ENCODE measurements at regions not wholly inside any gene's neighbourhood (a gene's known extent, or its start where the extent isn't known, plus 50 kb on each side); places are given as distances from the start of the nearest gene placed in this dataset.

DNA sequence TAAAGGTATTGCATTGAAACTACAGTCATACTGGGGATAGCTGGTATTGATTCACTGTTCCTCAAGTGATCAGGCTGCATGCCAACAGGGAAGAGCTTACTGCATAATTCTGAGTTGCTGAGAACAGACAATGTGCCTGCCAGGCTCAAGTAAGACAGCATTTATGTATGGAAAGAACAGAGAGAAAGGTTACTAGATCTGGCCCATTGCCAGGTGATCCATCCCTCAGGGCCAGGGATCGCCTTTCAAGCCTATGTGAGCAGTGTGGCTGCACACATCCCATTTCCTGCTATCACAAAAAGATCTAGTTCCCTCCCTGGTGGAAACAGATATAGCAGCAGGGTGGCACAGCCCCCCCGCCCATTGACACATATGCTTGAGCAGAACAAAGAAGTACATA, 254.0 kb downstream of the TMA16 start:
- H3K27me3 ChIP-seq (replicated peaks in 1 of 4; ENCODE audit: control insufficient read depth in 3 of 4, extremely low read depth in 1 of 4, insufficient read depth in 3 of 4, low read length in 3 of 4), result no peaks in the 10 kb centered on the region
- no peaks in the 10 kb centered on the region for H3K36me3 ChIP-seq (ENCODE audit: control insufficient read depth in 2 of 4, insufficient read depth in 4 of 4, low read length in 3 of 4)
- no peak overlapping the region for H2BK20ac ChIP-seq (ENCODE audit: low read length)
- no peak overlapping the region for H3K9ac ChIP-seq (replicated peaks in 1 of 4; ENCODE audit: extremely low read depth in 1 of 4, low read depth in 3 of 4, low read length in 3 of 4)
- no peak overlapping the region for H3K18ac ChIP-seq (ENCODE audit: extremely low read depth, low read length)
- no peak overlapping the region for H3K27ac ChIP-seq (ENCODE audit: low read depth, low read length)
- no peaks in the 10 kb centered on the region for H3K79me1 ChIP-seq (ENCODE audit: low read depth, low read length)
- H3K56ac ChIP-seq (replicated peaks; ENCODE audit: insufficient read length, low read depth, low read length), result no peak overlapping the region
- no peak for TF ChIP-seq RNF2 (IDR thresholded peaks at IDR 0.05; ENCODE audit: borderline replicate concordance, low read depth, low read length, missing control alignments, poor library complexity, severe bottlenecking)
- no peak overlapping the region for H2AK5ac ChIP-seq (ENCODE audit: low read depth, low read length)
- H2BK15ac ChIP-seq (ENCODE audit: low read length), result no peak overlapping the region
- no peaks in the 10 kb centered on the region for H3K79me2 ChIP-seq (ENCODE audit: control insufficient read depth in 1 of 2, insufficient read depth in 2 of 2, low read length in 2 of 2)
- H3K4ac ChIP-seq (replicated peaks; ENCODE audit: insufficient read length, low read depth, low read length), result no peak overlapping the region
- no peak overlapping the region for H3K4me2 ChIP-seq (ENCODE audit: insufficient read depth in 1 of 2, low read depth in 2 of 2, low read length in 2 of 2)
- no peak for DNase-seq (ENCODE audit: low read depth in 1 of 2, low spot score in 2 of 2)
- H2AFZ ChIP-seq (ENCODE audit: low read length), result no peak overlapping the region
- FAIRE-seq, result no peak
- no peak overlapping the region for H2BK12ac ChIP-seq (ENCODE audit: low read depth, low read length)
- ChIA-PET POLR2A (ENCODE audit: partially characterized antibody) (no interaction called here), CTCF (ENCODE audit: partially characterized antibody) (interaction anchor here (0.6 to 1.4 kb wide), 3 partner anchors 10 to 165 kb away, joined by 3 to 5 read pairs (median 3); no protein-coding TSS in a partner anchor)
- H3K23me2 ChIP-seq (ENCODE audit: low read depth, low read length), result no peaks in the 10 kb centered on the region
- no peak overlapping the region for H3K4me3 ChIP-seq (ENCODE audit: extremely low read depth in 1 of 4, insufficient read depth in 2 of 4, low read depth in 3 of 4, low read length in 4 of 4)
- no peak overlapping the region for H4K5ac ChIP-seq (ENCODE audit: insufficient read length, low read depth, low read length)
- 93% methylated on average over 2 of the region's 2 CpGs; no CpG with 5 or more reads in 1 of the 2 experiments for WGBS, 2 experiments (ENCODE audit: extremely low coverage in 1 of 2, insufficient coverage in 1 of 2, insufficient read length in 1 of 2, insufficient replicate concordance in 2 of 2, low coverage in 1 of 2, low lambda C conversion rate in 2 of 2, missing lambda C conversion rate in 1 of 2)
- H2BK5ac ChIP-seq (ENCODE audit: low read depth, low read length), result no peak overlapping the region
- H3K4me1 ChIP-seq (replicated peaks in 1 of 4; ENCODE audit: control insufficient read depth in 3 of 4, insufficient read depth in 4 of 4, low read length in 3 of 4), result no peaks in the 10 kb centered on the region
- no peak overlapping the region for H3K23ac ChIP-seq (ENCODE audit: insufficient read length)
- peaks cover 12 to 13% of the 10 kb centered on the region in 2 experiments; a peak in 3 of 4 replicates for H3K9me3 ChIP-seq (ENCODE audit: insufficient read depth in 2 of 2, low read depth in 1 of 2, low read length in 1 of 2)
- H4K8ac ChIP-seq (ENCODE audit: extremely low read depth, insufficient read depth, low read length), result no peak overlapping the region
- H4K91ac ChIP-seq (replicated peaks; ENCODE audit: insufficient read length, low read length), result no peak overlapping the region
- H2BK120ac ChIP-seq (replicated peaks; ENCODE audit: low read depth, low read length), result no peak overlapping the region
- H4K20me1 ChIP-seq (replicated peaks in 1 of 2; ENCODE audit: control insufficient read depth in 1 of 2, insufficient read depth in 2 of 2, low read length in 2 of 2), result no peaks in the 10 kb centered on the region
- H3K14ac ChIP-seq (ENCODE audit: insufficient read length), result no peak overlapping the region

Data from H1 (cell line).